SJSA1 (cell line): ENCODE measurements at regions not wholly inside any gene's neighbourhood (a gene's known extent, or its start where the extent isn't known, plus 50 kb on each side); places are given as distances from the start of the nearest gene placed in this dataset.

Experiments used
- DNase-seq, 2 experiments: peaks; one replicate each; pipeline ENCODE4 v3.0.0-alpha.2; 2015 to 2020; ENCODE audit warnings: low spot score in 2 of 2, low read depth in 1 of 2
- H3K27ac ChIP-seq: fragments of 250-450 bp; sonication (Bioruptor Pico); 2 replicates; pipeline ENCODE4 v1.5.1; 2020; ENCODE audit warnings: mild to moderate bottlenecking, moderate library complexity
- H3K27me3 ChIP-seq: fragments of 250-450 bp; sonication (Bioruptor Pico); replicated peaks from 2 replicates; pipeline ENCODE4 v1.5.1; 2020; ENCODE audit warnings: mild to moderate bottlenecking, moderate library complexity
- H3K36me3 ChIP-seq: fragments of 250-450 bp; sonication (Bioruptor Pico); 2 replicates; pipeline ENCODE4 v1.5.1; 2020; ENCODE audit warnings: mild to moderate bottlenecking
- H3K4me1 ChIP-seq: fragments of 250-450 bp; sonication (Bioruptor Pico); replicated peaks from 2 replicates; pipeline ENCODE4 v1.6.1; 2021; ENCODE audit warnings: mild to moderate bottlenecking
- H3K4me3 ChIP-seq: fragments of 250-450 bp; sonication (Bioruptor Pico); 2 replicates; pipeline ENCODE4 v1.5.1; 2020; ENCODE audit warnings: mild to moderate bottlenecking
- H3K9me3 ChIP-seq: fragments of 250-450 bp; sonication (Bioruptor Pico); replicated peaks from 2 replicates; pipeline ENCODE4 v1.5.1; 2020; ENCODE audit warnings: mild to moderate bottlenecking

- Histone ChIP-seq H3K4me1 (no peaks in the 10 kb centered on the region), H3K27me3 (no peaks in the 10 kb centered on the region), H3K27ac (no peak overlapping the region), H3K36me3 (no peaks in the 10 kb centered on the region), H3K9me3 (no peaks in the 10 kb centered on the region; the same call in none of the 2 replicates), H3K4me3 (no peak overlapping the region)
- no peak for DNase-seq
Observed at GRCh38 chr6:120736740-120737139, 597.5 kb downstream of the TBC1D32 start.

GRCh38 chr6:120735641-120736040, 598.6 kb downstream of the TBC1D32 start:
- H3K27ac ChIP-seq, result no peak overlapping the region
- no peaks in the 10 kb centered on the region for H3K36me3 ChIP-seq
- H3K4me1 ChIP-seq, result no peaks in the 10 kb centered on the region
- no peak overlapping the region for H3K4me3 ChIP-seq
- no peak for DNase-seq
- H3K9me3 ChIP-seq, result peaks cover under 1% of the 10 kb centered on the region
- H3K27me3 ChIP-seq, result no peaks in the 10 kb centered on the region

GRCh38 chr6:120711255-120711654, 623.0 kb downstream of the TBC1D32 start:
- no peak overlapping the region for H3K4me3 ChIP-seq
- H3K27ac ChIP-seq, result no peak overlapping the region
- no peak for DNase-seq
- no peaks in the 10 kb centered on the region; the same call in 1 of the 2 replicates for H3K9me3 ChIP-seq
- no peaks in the 10 kb centered on the region for H3K36me3 ChIP-seq
- H3K4me1 ChIP-seq, result no peaks in the 10 kb centered on the region
- no peaks in the 10 kb centered on the region for H3K27me3 ChIP-seq

GRCh38 chr6:120700001-120700400, 634.3 kb downstream of the TBC1D32 start:
- Histone ChIP-seq H3K4me1 (no peaks in the 10 kb centered on the region), H3K36me3 (no peaks in the 10 kb centered on the region), H3K4me3 (no peak overlapping the region), H3K27me3 (no peaks in the 10 kb centered on the region), H3K9me3 (no peaks in the 10 kb centered on the region), H3K27ac (no peak overlapping the region)
- no peak for DNase-seq

- Histone ChIP-seq H3K27me3 (no peaks in the 10 kb centered on the region), H3K4me1 (no peaks in the 10 kb centered on the region), H3K36me3 (no peaks in the 10 kb centered on the region), H3K27ac (no peak overlapping the region), H3K9me3 (no peaks in the 10 kb centered on the region; the same call in 1 of the 2 replicates), H3K4me3 (no peak overlapping the region)
- DNase-seq, result no peak
Observed at GRCh38 chr6:120686492-120686891, 647.8 kb downstream of the TBC1D32 start.

GRCh38 chr6:120682145-120682544, 652.1 kb downstream of the TBC1D32 start:
- no peak overlapping the region for H3K27ac ChIP-seq
- DNase-seq, result no peak
- H3K36me3 ChIP-seq, result no peaks in the 10 kb centered on the region
- no peaks in the 10 kb centered on the region; the same call in 1 of the 2 replicates for H3K9me3 ChIP-seq
- H3K4me3 ChIP-seq, result no peak overlapping the region
- H3K4me1 ChIP-seq, result no peaks in the 10 kb centered on the region
- no peaks in the 10 kb centered on the region for H3K27me3 ChIP-seq

GRCh38 chr6:120681204-120681603, 653.1 kb downstream of the TBC1D32 start:
- Histone ChIP-seq H3K4me3 (no peak overlapping the region), H3K36me3 (no peaks in the 10 kb centered on the region), H3K27me3 (no peaks in the 10 kb centered on the region), H3K9me3 (no peaks in the 10 kb centered on the region; the same call in 1 of the 2 replicates), H3K27ac (no peak overlapping the region), H3K4me1 (no peaks in the 10 kb centered on the region)
- DNase-seq, result no peak

- H3K36me3 ChIP-seq, result no peaks in the 10 kb centered on the region
- H3K9me3 ChIP-seq, result no peaks in the 10 kb centered on the region
- H3K4me1 ChIP-seq, result no peaks in the 10 kb centered on the region
- H3K27ac ChIP-seq, result no peak overlapping the region
- H3K27me3 ChIP-seq, result no peaks in the 10 kb centered on the region
- DNase-seq, result no peak
- no peak overlapping the region for H3K4me3 ChIP-seq
Observed at GRCh38 chr6:120675886-120676285, 658.4 kb downstream of the TBC1D32 start.

GRCh38 chr6:120671519-120671918, 662.8 kb downstream of the TBC1D32 start:
- no peak overlapping the region for H3K27ac ChIP-seq
- H3K27me3 ChIP-seq, result no peaks in the 10 kb centered on the region
- H3K4me3 ChIP-seq, result no peak overlapping the region
- no peak for DNase-seq
- no peaks in the 10 kb centered on the region for H3K9me3 ChIP-seq
- H3K4me1 ChIP-seq, result no peaks in the 10 kb centered on the region
- H3K36me3 ChIP-seq, result no peaks in the 10 kb centered on the region

- Histone ChIP-seq H3K27me3 (no peaks in the 10 kb centered on the region), H3K36me3 (no peaks in the 10 kb centered on the region), H3K27ac (no peak overlapping the region), H3K4me3 (no peak overlapping the region), H3K9me3 (no peaks in the 10 kb centered on the region), H3K4me1 (no peaks in the 10 kb centered on the region)
- no peak for DNase-seq
Observed at GRCh38 chr6:120652506-120652905, 681.8 kb downstream of the TBC1D32 start.

- DNase-seq, result no peak
- no peaks in the 10 kb centered on the region for H3K36me3 ChIP-seq
- H3K4me3 ChIP-seq, result no peak overlapping the region
- no peaks in the 10 kb centered on the region for H3K27me3 ChIP-seq
- H3K9me3 ChIP-seq, result no peaks in the 10 kb centered on the region
- no peaks in the 10 kb centered on the region for H3K4me1 ChIP-seq
- H3K27ac ChIP-seq, result no peak overlapping the region
Observed at GRCh38 chr6:120648713-120649112, 685.6 kb downstream of the TBC1D32 start.

GRCh38 chr6:120646101-120646500, 688.2 kb downstream of the TBC1D32 start:
- Histone ChIP-seq H3K4me1 (no peaks in the 10 kb centered on the region), H3K4me3 (no peak overlapping the region), H3K27ac (no peak overlapping the region), H3K9me3 (no peaks in the 10 kb centered on the region), H3K27me3 (no peaks in the 10 kb centered on the region), H3K36me3 (no peaks in the 10 kb centered on the region)
- DNase-seq, result no peak

GRCh38 chr6:120632975-120633374, 701.3 kb downstream of the TBC1D32 start:
- H3K9me3 ChIP-seq, result no peaks in the 10 kb centered on the region; the same call in 1 of the 2 replicates
- H3K27me3 ChIP-seq, result no peaks in the 10 kb centered on the region
- H3K36me3 ChIP-seq, result no peaks in the 10 kb centered on the region
- H3K4me3 ChIP-seq, result no peak overlapping the region
- DNase-seq, result no peak
- no peaks in the 10 kb centered on the region for H3K4me1 ChIP-seq
- H3K27ac ChIP-seq, result no peak overlapping the region

GRCh38 chr6:120627612-120628011, 706.7 kb downstream of the TBC1D32 start:
- H3K9me3 ChIP-seq, result peaks cover 3% of the 10 kb centered on the region; the same call in 1 of the 2 replicates
- no peaks in the 10 kb centered on the region for H3K36me3 ChIP-seq
- no peak overlapping the region for H3K4me3 ChIP-seq
- H3K27ac ChIP-seq, result no peak overlapping the region
- no peaks in the 10 kb centered on the region for H3K4me1 ChIP-seq
- DNase-seq, result no peak
- H3K27me3 ChIP-seq, result no peaks in the 10 kb centered on the region

GRCh38 chr6:120622127-120622631, 712.1 kb downstream of the TBC1D32 start:
- DNase-seq, result no peak
- Histone ChIP-seq H3K9me3 (peaks cover 3% of the 10 kb centered on the region), H3K4me1 (no peaks in the 10 kb centered on the region), H3K4me3 (no peak overlapping the region), H3K27ac (no peak overlapping the region), H3K36me3 (no peaks in the 10 kb centered on the region), H3K27me3 (no peaks in the 10 kb centered on the region)
